Tibial nerve (tissue), 4 donors: ENCODE measurements at regions not wholly inside any gene's neighbourhood (a gene's known extent, or its start where the extent isn't known, plus 50 kb on each side); places are given as distances from the start of the nearest gene placed in this dataset.

Experiments
- DNase-seq, 2 donors: peaks; one replicate each; pipeline ENCODE4 v3.0.0-alpha.2; 2019; ENCODE audit warnings: low spot score in 2 of 2
- H3K27ac ChIP-seq, 4 donors: fragments of 200-600 bp; sonication (generic) in 3 of 4; one replicate each; pipeline ENCODE4 v1.5.1; 2017 to 2019; ENCODE audit warnings: mild to moderate bottlenecking in 1 of 4
- H3K27me3 ChIP-seq, 2 donors: fragments of 200-600 bp; sonication (generic) in 1 of 2; one replicate each; pipeline versions ENCODE4 v1.5.1 to v1.6.0; 2017 to 2019
- H3K36me3 ChIP-seq, 3 donors: fragments of 200-600 bp; sonication (generic); one replicate each; pipeline ENCODE4 v1.5.1; 2018 to 2019
- H3K4me1 ChIP-seq, 4 donors: fragments of 200-600 bp; sonication (generic) in 3 of 4; one replicate each; pipeline ENCODE4 v1.5.1; 2017 to 2019
- H3K4me3 ChIP-seq, 4 donors: fragments of 200-600 bp; sonication (generic) in 3 of 4; one replicate each; pipeline ENCODE4 v1.5.1; 2017 to 2019; ENCODE audit warnings: mild to moderate bottlenecking in 1 of 4, moderate library complexity in 1 of 4
- H3K9me3 ChIP-seq, 4 donors: fragments of 200-600 bp; sonication (generic) in 3 of 4; one replicate each; pipeline ENCODE4 v1.5.1; 2017 to 2019
- CTCF ChIP-seq, 5 experiments: fragments of 200-600 bp in 3 of 5; fragments of 450-650 bp in 2 of 5; sonication (generic) in 3 of 5; IDR thresholded peaks; one replicate each; pipeline ENCODE4 v1.5.1; 2016 to 2019; ENCODE audit warnings: antibody characterized with exemption in 5 of 5, mild to moderate bottlenecking in 3 of 5, moderate library complexity in 2 of 5
- EP300 ChIP-seq, 2 donors: sonication (generic); formaldehyde crosslinking; IDR thresholded peaks; one replicate each; pipeline ENCODE4 v1.6.1; 2017; ENCODE audit warnings: antibody characterized with exemption in 2 of 2, mild to moderate bottlenecking in 1 of 2
- POLR2A ChIP-seq, 2 donors: fragments of 450-650 bp; IDR thresholded peaks; one replicate each; pipeline ENCODE4 v1.6.1; 2017; ENCODE audit warnings: antibody characterized with exemption in 2 of 2, mild to moderate bottlenecking in 2 of 2, moderate library complexity in 2 of 2
- WGBS, 2 donors: methylation state at CpG; one replicate each; pipeline ENCODE4 v1.1.5; 2018; 5-methylcytosine and 5-hydroxymethylcytosine counted together

- Histone ChIP-seq H3K27ac (no peak overlapping the region), H3K36me3 (no peaks in the 10 kb centered on the region), H3K9me3 (no peaks in the 10 kb centered on the region), H3K4me3 (no peak overlapping the region), H3K27me3 (no peaks in the 10 kb centered on the region), H3K4me1 (no peaks in the 10 kb centered on the region)
- TF ChIP-seq CTCF (IDR thresholded peaks at IDR 0.05) (no peak), EP300 (IDR thresholded peaks at IDR 0.05) (no peak), POLR2A (IDR thresholded peaks at IDR 0.05) (no peak)
- 90 to 93% methylated on average over 3 of the region's 3 CpGs for WGBS, 2 donors
- DNase-seq, result no peak
Measured at GRCh38 chr4:170705907-170706306, 616.2 kb upstream of the AADAT start.

- no peak overlapping the region for H3K27ac ChIP-seq
- H3K36me3 ChIP-seq, result no peaks in the 10 kb centered on the region
- TF ChIP-seq CTCF (IDR thresholded peaks at IDR 0.05), result no peak
- TF ChIP-seq POLR2A (IDR thresholded peaks at IDR 0.05), result no peak
- TF ChIP-seq EP300 (IDR thresholded peaks at IDR 0.05), result no peak
- 90 to 92% methylated on average over 5 of the region's 5 CpGs for WGBS, 2 donors
- H3K27me3 ChIP-seq, result no peaks in the 10 kb centered on the region
- DNase-seq, result no peak
- no peaks in the 10 kb centered on the region for H3K9me3 ChIP-seq
- H3K4me3 ChIP-seq, result no peak overlapping the region
- no peaks in the 10 kb centered on the region for H3K4me1 ChIP-seq
Measured at GRCh38 chr4:170700064-170700463, 610.3 kb upstream of the AADAT start.

GRCh38 chr4:170698334-170698733 is 608.6 kb upstream of the AADAT start:
- Histone ChIP-seq H3K27me3 (no peaks in the 10 kb centered on the region), H3K9me3 (no peaks in the 10 kb centered on the region), H3K4me1 (no peaks in the 10 kb centered on the region), H3K4me3 (no peak overlapping the region), H3K27ac (no peak overlapping the region), H3K36me3 (no peaks in the 10 kb centered on the region)
- DNase-seq, result no peak
- WGBS, 2 donors, result 46 to 47% methylated on average over 1 of the region's 1 CpG
- no peak for TF ChIP-seq CTCF (IDR thresholded peaks at IDR 0.05)
- no peak for TF ChIP-seq EP300 (IDR thresholded peaks at IDR 0.05)
- TF ChIP-seq POLR2A (IDR thresholded peaks at IDR 0.05), result no peak

GRCh38 chr4:170697845-170698244 is 608.1 kb upstream of the AADAT start:
- no peak for DNase-seq
- Histone ChIP-seq H3K27ac (no peak overlapping the region), H3K4me1 (no peaks in the 10 kb centered on the region), H3K27me3 (no peaks in the 10 kb centered on the region), H3K9me3 (no peaks in the 10 kb centered on the region), H3K4me3 (no peak overlapping the region), H3K36me3 (no peaks in the 10 kb centered on the region)
- WGBS, 2 donors, result 57 to 64% methylated on average over 2 of the region's 2 CpGs
- TF ChIP-seq EP300 (IDR thresholded peaks at IDR 0.05) (no peak), CTCF (IDR thresholded peaks at IDR 0.05) (no peak), POLR2A (IDR thresholded peaks at IDR 0.05) (no peak)

- H3K36me3 ChIP-seq, result no peaks in the 10 kb centered on the region
- TF ChIP-seq EP300 (IDR thresholded peaks at IDR 0.05), result no peak
- TF ChIP-seq CTCF (IDR thresholded peaks at IDR 0.05), result no peak
- no peak for TF ChIP-seq POLR2A (IDR thresholded peaks at IDR 0.05)
- H3K4me1 ChIP-seq, result no peaks in the 10 kb centered on the region
- no peaks in the 10 kb centered on the region for H3K9me3 ChIP-seq
- H3K27me3 ChIP-seq, result no peaks in the 10 kb centered on the region
- no peak overlapping the region for H3K27ac ChIP-seq
- no peak overlapping the region for H3K4me3 ChIP-seq
- no peak for DNase-seq
Measured at GRCh38 chr4:170697045-170697444, 607.3 kb upstream of the AADAT start.
